DOHH2 (cell line): ENCODE measurements at regions not wholly inside any gene's neighbourhood (a gene's known extent, or its start where the extent isn't known, plus 50 kb on each side); places are given as distances from the start of the nearest gene placed in this dataset.

Source experiments
- H3F3A ChIP-seq: fragments of 200-600 bp; sonication (generic), shearing (Covaris generic); 2 replicates; pipeline ENCODE4 v1.6.0; 2016; ENCODE audit warnings: antibody characterized with exemption, mild to moderate bottlenecking; ENCODE audit not compliant: control insufficient read depth, insufficient read depth
- H3K27ac ChIP-seq: fragments of 200-600 bp; sonication (generic); 2 replicates; pipeline ENCODE4 v1.5.1; 2014; ENCODE audit warnings: low read depth, mild to moderate bottlenecking, low read length, moderate library complexity
- H3K27me3 ChIP-seq: fragments of 200-600 bp; sonication (generic); 2 replicates; pipeline ENCODE4 v1.6.1; 2014; ENCODE audit warnings: mild to moderate bottlenecking, low read length, mixed read lengths; ENCODE audit not compliant: control insufficient read depth
- H3K36me3 ChIP-seq: fragments of 200-600 bp; sonication (generic); 2 replicates; pipeline ENCODE4 v1.6.1; 2014; ENCODE audit warnings: mild to moderate bottlenecking, low read length, moderate library complexity, mixed read lengths; ENCODE audit not compliant: control insufficient read depth
- H3K4me1 ChIP-seq: fragments of 200-600 bp; sonication (generic); 2 replicates; pipeline ENCODE4 v1.6.1; 2014; ENCODE audit warnings: mild to moderate bottlenecking, low read length, mixed read lengths; ENCODE audit not compliant: control insufficient read depth
- H3K4me2 ChIP-seq: fragments of 200-600 bp; sonication (generic); 2 replicates; pipeline ENCODE4 v1.6.0; 2014; ENCODE audit warnings: mild to moderate bottlenecking, low read length, moderate library complexity
- H3K4me3 ChIP-seq: fragments of 200-600 bp; sonication (generic); 2 replicates; pipeline ENCODE4 v1.5.1; 2014; ENCODE audit warnings: mild to moderate bottlenecking, low read length, mixed read lengths
- H3K79me2 ChIP-seq: fragments of 200-600 bp; sonication (generic); 2 replicates; pipeline ENCODE4 v1.6.1; 2014; ENCODE audit warnings: mild to moderate bottlenecking, low read length, mixed read lengths; ENCODE audit not compliant: control insufficient read depth
- H3K9me2 ChIP-seq: fragments of 200-600 bp; sonication (generic); replicated peaks from 2 replicates; pipeline ENCODE4 v1.6.1; 2014; ENCODE audit warnings: mild to moderate bottlenecking, low read length, mixed read lengths; ENCODE audit not compliant: control insufficient read depth
- H3K9me3 ChIP-seq: fragments of 200-600 bp; sonication (generic); 2 replicates; pipeline ENCODE4 v1.6.1; 2014; ENCODE audit warnings: antibody characterized with exemption, low read length, mixed read lengths; ENCODE audit not compliant: control insufficient read depth, insufficient read depth
- H4K20me1 ChIP-seq: fragments of 200-600 bp; sonication (generic); 2 replicates; pipeline ENCODE4 v1.6.0; 2014; ENCODE audit warnings: low read depth, mild to moderate bottlenecking, antibody characterized with exemption, low read length, moderate library complexity; ENCODE audit not compliant: control insufficient read depth, insufficient read depth
- EZH2phosphoT487 ChIP-seq: fragments of 200-600 bp; sonication (generic); IDR thresholded peaks from 2 replicates; pipeline ENCODE4 v1.6.1; 2017; ENCODE audit warnings: borderline replicate concordance, mild to moderate bottlenecking, antibody characterized with exemption, low read length, moderate library complexity, mixed read lengths
- TF ChIP-seq, protein P1 (sequence below): fragments of 200-600 bp; sonication (generic); IDR thresholded peaks from one replicate; pipeline ENCODE4 v1.5.1; 2014; ENCODE audit warnings: antibody characterized with exemption, mild to moderate bottlenecking, low read depth, low read length; ENCODE audit not compliant: poor library complexity, severe bottlenecking

- Histone ChIP-seq H4K20me1 (no peaks in the 10 kb centered on the region), H3K9me2 (no peaks in the 10 kb centered on the region), H3K9me3 (no peaks in the 10 kb centered on the region), H3K27ac (no peak overlapping the region), H3K4me2 (no peak overlapping the region), H3K4me1 (no peaks in the 10 kb centered on the region), H3K79me2 (no peaks in the 10 kb centered on the region), H3K4me3 (no peak overlapping the region), H3K27me3 (no peaks in the 10 kb centered on the region), H3K36me3 (no peaks in the 10 kb centered on the region), H3F3A (no peaks in the 10 kb centered on the region)
- TF ChIP-seq, protein P1, sequence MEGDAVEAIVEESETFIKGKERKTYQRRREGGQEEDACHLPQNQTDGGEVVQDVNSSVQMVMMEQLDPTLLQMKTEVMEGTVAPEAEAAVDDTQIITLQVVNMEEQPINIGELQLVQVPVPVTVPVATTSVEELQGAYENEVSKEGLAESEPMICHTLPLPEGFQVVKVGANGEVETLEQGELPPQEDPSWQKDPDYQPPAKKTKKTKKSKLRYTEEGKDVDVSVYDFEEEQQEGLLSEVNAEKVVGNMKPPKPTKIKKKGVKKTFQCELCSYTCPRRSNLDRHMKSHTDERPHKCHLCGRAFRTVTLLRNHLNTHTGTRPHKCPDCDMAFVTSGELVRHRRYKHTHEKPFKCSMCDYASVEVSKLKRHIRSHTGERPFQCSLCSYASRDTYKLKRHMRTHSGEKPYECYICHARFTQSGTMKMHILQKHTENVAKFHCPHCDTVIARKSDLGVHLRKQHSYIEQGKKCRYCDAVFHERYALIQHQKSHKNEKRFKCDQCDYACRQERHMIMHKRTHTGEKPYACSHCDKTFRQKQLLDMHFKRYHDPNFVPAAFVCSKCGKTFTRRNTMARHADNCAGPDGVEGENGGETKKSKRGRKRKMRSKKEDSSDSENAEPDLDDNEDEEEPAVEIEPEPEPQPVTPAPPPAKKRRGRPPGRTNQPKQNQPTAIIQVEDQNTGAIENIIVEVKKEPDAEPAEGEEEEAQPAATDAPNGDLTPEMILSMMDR = no peak
- TF ChIP-seq EZH2phosphoT487 = no peak
Measured at GRCh38 chr9:78971540-78971939, 600.2 kb upstream of the TLE4 start.

DNA sequence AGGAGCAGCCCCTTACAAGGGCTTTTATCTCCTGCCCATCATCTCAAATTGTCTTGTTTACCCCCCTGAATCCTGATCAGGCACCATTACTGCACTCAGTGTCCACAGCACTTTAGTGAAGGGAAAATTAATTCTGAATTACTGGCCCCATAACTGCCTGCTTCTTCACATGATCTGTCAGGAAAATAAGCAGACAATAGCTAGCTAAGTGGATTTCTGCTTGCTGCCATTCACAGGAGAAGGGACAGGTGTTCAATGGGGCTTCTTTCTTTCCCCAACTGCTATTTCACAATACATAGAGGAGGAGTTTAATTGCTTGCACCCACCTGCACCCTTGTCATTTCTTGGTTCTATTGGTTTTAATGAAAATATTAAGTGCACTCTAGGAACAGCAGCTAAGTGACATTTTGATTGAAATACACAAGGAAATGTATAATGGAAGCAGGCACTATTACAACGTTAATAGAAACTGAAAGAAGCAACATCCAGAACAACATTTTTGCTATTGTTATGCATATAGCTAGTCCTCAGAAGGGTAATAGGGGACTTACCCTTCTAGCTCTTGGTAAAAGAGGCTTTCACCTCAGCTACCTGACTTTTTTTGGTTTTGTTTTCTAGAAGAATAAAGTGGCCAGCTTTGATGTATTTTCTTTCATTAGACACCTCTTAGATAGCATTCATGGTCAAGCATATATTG is 599.3 kb upstream of the TLE4 start:
- Histone ChIP-seq H3K4me1 (no peaks in the 10 kb centered on the region), H3K9me2 (no peaks in the 10 kb centered on the region), H3K9me3 (no peaks in the 10 kb centered on the region), H3K27ac (no peak overlapping the region), H4K20me1 (no peaks in the 10 kb centered on the region), H3K36me3 (no peaks in the 10 kb centered on the region), H3K4me3 (no peak overlapping the region), H3K4me2 (no peak overlapping the region), H3K79me2 (no peaks in the 10 kb centered on the region), H3F3A (no peaks in the 10 kb centered on the region), H3K27me3 (no peaks in the 10 kb centered on the region)
- TF ChIP-seq EZH2phosphoT487 = no peak
- TF ChIP-seq, protein P1 = no peak

- H4K20me1 ChIP-seq = no peaks in the 10 kb centered on the region
- H3K27ac ChIP-seq = no peak overlapping the region
Measured at GRCh38 chr9:78973907-78974306, 597.9 kb upstream of the TLE4 start.

More at GRCh38 chr9:78973907-78974306, 597.9 kb upstream of the TLE4 start:
- no peaks in the 10 kb centered on the region for H3K79me2 ChIP-seq
- TF ChIP-seq, protein P1 = no peak
- no peak for TF ChIP-seq EZH2phosphoT487
- no peaks in the 10 kb centered on the region for H3K9me2 ChIP-seq
- no peak overlapping the region for H3K4me2 ChIP-seq
- no peaks in the 10 kb centered on the region for H3F3A ChIP-seq
- H3K27me3 ChIP-seq = no peaks in the 10 kb centered on the region
- no peaks in the 10 kb centered on the region for H3K4me1 ChIP-seq
- H3K9me3 ChIP-seq = no peaks in the 10 kb centered on the region
- no peak overlapping the region for H3K4me3 ChIP-seq
- no peaks in the 10 kb centered on the region for H3K36me3 ChIP-seq
